ENCODE measurements at regions not wholly inside any gene's neighbourhood (a gene's known extent, or its start where the extent isn't known, plus 50 kb on each side); places are given as distances from the start of the nearest gene placed in this dataset.
"Not testable (repeated sequence)": the region's sequence is repeated elsewhere in the genome, so short reads cannot be mapped to it uniquely, and the experiment has no call there.

GRCh38 chr12:34168507-34168906 lies 146.2 kb downstream of the ALG10 start:
- not testable (repeated sequence) for TF ChIP-seq JUNB (CRISPR knock-in tag; IDR thresholded peaks at IDR 0.05; ENCODE audit: borderline replicate concordance); REPIN1 (CRISPR knock-in tag; IDR thresholded peaks at IDR 0.05; ENCODE audit: borderline replicate concordance, low read depth); ATF4 (CRISPR knock-in tag; IDR thresholded peaks at IDR 0.05); ZNF589 (CRISPR knock-in tag; conservative IDR thresholded peaks at IDR 0.05); ZSCAN21 (CRISPR knock-in tag; IDR thresholded peaks at IDR 0.05; ENCODE audit: borderline replicate concordance); FOXK1 (CRISPR knock-in tag; IDR thresholded peaks at IDR 0.05; ENCODE audit: borderline replicate concordance, low read depth)

Measured in HepG2 (cell line).